Sigmoid colon (tissue), 6 donors: ENCODE measurements at regions not wholly inside any gene's neighbourhood (a gene's known extent, or its start where the extent isn't known, plus 50 kb on each side); places are given as distances from the start of the nearest gene placed in this dataset.

Experiments used
- DNase-seq: peaks from one replicate; pipeline ENCODE4 v3.0.0-alpha.2; 2019
- H3K27ac ChIP-seq, 4 donors: fragments of 200-600 bp; sonication (generic); one replicate each; pipeline ENCODE4 v1.5.1; 2016 to 2019; ENCODE audit warnings: mild to moderate bottlenecking in 1 of 4
- H3K27me3 ChIP-seq, 3 donors: fragments of 200-600 bp; sonication (generic); one replicate each; pipeline ENCODE4 v1.5.1; 2019; ENCODE audit warnings: mild to moderate bottlenecking in 1 of 3
- H3K36me3 ChIP-seq, 4 donors: fragments of 200-600 bp; sonication (generic); one replicate each; pipeline ENCODE4 v1.5.1; 2016 to 2019
- H3K4me1 ChIP-seq, 4 donors: fragments of 200-600 bp; sonication (generic); one replicate each; pipeline ENCODE4 v1.5.1; 2017 to 2019
- H3K4me3 ChIP-seq, 4 donors: fragments of 200-600 bp; sonication (generic); one replicate each; pipeline ENCODE4 v1.5.1; 2017 to 2019; ENCODE audit warnings: mild to moderate bottlenecking in 2 of 4, moderate library complexity in 1 of 4
- H3K9me3 ChIP-seq, 4 donors: fragments of 200-600 bp in 3 of 4; sonication (generic) in 3 of 4; one replicate each; pipeline versions ENCODE4 v1.5.1 to v1.6.1; 2013 to 2019
- EP300 ChIP-seq, 4 donors: sonication (generic); formaldehyde crosslinking; IDR thresholded peaks; one replicate each; pipeline ENCODE4 v1.6.1; 2017; ENCODE audit warnings: antibody characterized with exemption in 4 of 4
- POLR2A ChIP-seq, 2 donors: fragments of 450-650 bp; IDR thresholded peaks; one replicate each; pipeline ENCODE4 v1.6.1; 2016; ENCODE audit warnings: antibody characterized with exemption in 2 of 2, mild to moderate bottlenecking in 2 of 2, moderate library complexity in 2 of 2
- POLR2AphosphoS5 ChIP-seq, 4 donors: sonication (generic); formaldehyde crosslinking; IDR thresholded peaks; one replicate each; pipeline ENCODE4 v1.6.1; 2017; ENCODE audit warnings: antibody characterized with exemption in 4 of 4
- whole genome bisulfite sequencing, 2 donors: extraction: QIAGEN DNeasy Blood & Tissue Kit; methylation state at CpG; one replicate each; pipeline ENCODE4 v1.1.7; 2013; 5-methylcytosine and 5-hydroxymethylcytosine counted together
- intact Hi-C: fragments of 100-400 bp; cut with DNase I; formaldehyde crosslinking; loops from one replicate; pipeline ENCODE4 v1.15.1; 2023
- TF ChIP-seq, protein P1 (sequence below), 4 experiments: fragments of 450-650 bp in 3 of 4; fragments of 200-600 bp in 1 of 4; IDR thresholded peaks; one replicate each; pipeline ENCODE4 v1.5.1; 2016 to 2019; ENCODE audit warnings: antibody characterized with exemption in 4 of 4, mild to moderate bottlenecking in 3 of 4, moderate library complexity in 2 of 4
- donor health status: healthy with polysubstance abuse.
- donor health status: healthy.

DNA sequence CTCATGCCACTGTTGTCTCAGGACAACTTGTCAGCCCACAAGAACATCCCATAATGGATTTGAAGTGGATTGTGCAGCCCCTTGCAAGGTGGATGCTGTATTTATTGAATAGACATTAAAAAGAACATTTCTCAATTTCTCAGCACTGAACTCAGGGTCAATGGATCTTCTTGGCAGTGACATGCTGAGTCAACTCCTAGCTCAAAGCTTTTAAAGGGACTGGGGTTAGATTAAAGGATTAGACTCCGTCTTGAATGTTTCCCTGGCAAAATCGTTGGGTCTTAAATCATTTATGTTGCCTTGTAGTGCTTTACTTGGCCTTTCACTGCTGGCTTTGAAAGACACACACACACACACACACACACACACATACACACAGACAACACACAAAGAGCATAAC is 221.6 kb upstream of the PBX1 start:
- Histone ChIP-seq H3K27me3 (no peaks in the 10 kb centered on the region), H3K27ac (no peak overlapping the region), H3K9me3 (no peaks in the 10 kb centered on the region), H3K4me1 (peaks cover 0 to 10% (median 4%) of the 10 kb centered on the region in 4 donors), H3K36me3 (no peaks in the 10 kb centered on the region), H3K4me3 (no peak overlapping the region)
- intact Hi-C loops = no loop called here
- no peak for DNase-seq
- TF ChIP-seq, protein P1, sequence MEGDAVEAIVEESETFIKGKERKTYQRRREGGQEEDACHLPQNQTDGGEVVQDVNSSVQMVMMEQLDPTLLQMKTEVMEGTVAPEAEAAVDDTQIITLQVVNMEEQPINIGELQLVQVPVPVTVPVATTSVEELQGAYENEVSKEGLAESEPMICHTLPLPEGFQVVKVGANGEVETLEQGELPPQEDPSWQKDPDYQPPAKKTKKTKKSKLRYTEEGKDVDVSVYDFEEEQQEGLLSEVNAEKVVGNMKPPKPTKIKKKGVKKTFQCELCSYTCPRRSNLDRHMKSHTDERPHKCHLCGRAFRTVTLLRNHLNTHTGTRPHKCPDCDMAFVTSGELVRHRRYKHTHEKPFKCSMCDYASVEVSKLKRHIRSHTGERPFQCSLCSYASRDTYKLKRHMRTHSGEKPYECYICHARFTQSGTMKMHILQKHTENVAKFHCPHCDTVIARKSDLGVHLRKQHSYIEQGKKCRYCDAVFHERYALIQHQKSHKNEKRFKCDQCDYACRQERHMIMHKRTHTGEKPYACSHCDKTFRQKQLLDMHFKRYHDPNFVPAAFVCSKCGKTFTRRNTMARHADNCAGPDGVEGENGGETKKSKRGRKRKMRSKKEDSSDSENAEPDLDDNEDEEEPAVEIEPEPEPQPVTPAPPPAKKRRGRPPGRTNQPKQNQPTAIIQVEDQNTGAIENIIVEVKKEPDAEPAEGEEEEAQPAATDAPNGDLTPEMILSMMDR (IDR thresholded peaks at IDR 0.05) = no peak
- no peak for TF ChIP-seq POLR2A (IDR thresholded peaks at IDR 0.05)
- no peak for TF ChIP-seq EP300 (IDR thresholded peaks at IDR 0.05)
- no peak for TF ChIP-seq POLR2AphosphoS5 (IDR thresholded peaks at IDR 0.05)
- 63 to 78% methylated on average over 2 of the region's 2 CpGs for WGBS, 2 donors

DNA sequence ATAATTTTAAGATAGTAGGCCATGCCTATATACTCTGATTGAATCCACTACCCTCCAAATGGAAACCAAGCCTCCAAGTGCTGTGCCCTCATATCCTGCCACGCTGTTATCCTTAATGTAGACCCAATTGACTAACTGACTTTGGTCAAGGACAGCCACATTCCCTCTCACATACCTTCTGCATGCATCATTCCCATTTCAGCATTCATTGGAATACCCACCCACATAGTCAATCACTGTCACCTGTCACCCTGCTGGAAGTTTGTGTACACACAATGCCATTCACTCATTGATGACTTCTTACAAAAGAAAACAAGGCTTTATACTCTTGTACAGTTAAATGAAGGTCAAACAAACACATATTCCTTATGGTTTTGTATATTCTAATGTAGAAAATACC is 221.1 kb upstream of the PBX1 start:
- intact Hi-C loops = no loop called here
- 76 to 86% methylated on average over 1 of the region's 1 CpG for WGBS, 2 donors
- no peak for DNase-seq
- no peaks in the 10 kb centered on the region for H3K36me3 ChIP-seq
- H3K9me3 ChIP-seq = no peaks in the 10 kb centered on the region
- no peak overlapping the region for H3K4me3 ChIP-seq
- peaks cover 0 to 10% (median 4%) of the 10 kb centered on the region in 4 donors for H3K4me1 ChIP-seq
- H3K27me3 ChIP-seq = no peaks in the 10 kb centered on the region
- H3K27ac ChIP-seq = no peak overlapping the region
- TF ChIP-seq, protein P1 (IDR thresholded peaks at IDR 0.05) = no peak

DNA sequence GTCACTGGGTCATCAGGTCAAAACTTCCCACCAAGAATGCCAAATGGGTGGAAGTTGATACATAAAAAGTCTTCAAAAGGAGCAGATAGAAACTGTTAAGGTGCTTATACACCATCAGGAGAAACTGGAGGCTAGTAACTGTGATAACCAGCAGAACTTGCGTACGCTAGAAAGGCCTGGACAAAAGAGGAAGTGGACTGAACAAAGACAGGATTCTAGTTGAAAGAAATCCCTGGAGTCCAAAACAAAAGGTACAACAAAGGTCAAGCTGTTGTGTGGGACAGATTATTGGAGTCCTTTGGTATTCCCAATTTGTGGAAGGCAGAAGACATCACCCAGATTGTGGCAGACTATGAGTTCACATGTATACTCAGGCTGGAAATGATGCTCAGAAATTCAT is 215.8 kb upstream of the PBX1 start:
- TF ChIP-seq EP300 (IDR thresholded peaks at IDR 0.05) (no peak), POLR2AphosphoS5 (IDR thresholded peaks at IDR 0.05) (no peak), POLR2A (IDR thresholded peaks at IDR 0.05) (no peak)
- TF ChIP-seq, protein P1 (IDR thresholded peaks at IDR 0.05) = no peak
- Histone ChIP-seq H3K27ac (no peak overlapping the region), H3K9me3 (peaks cover 0 to 1% (median 0%) of the 10 kb centered on the region in 4 donors), H3K27me3 (no peaks in the 10 kb centered on the region), H3K4me3 (no peak overlapping the region), H3K36me3 (no peaks in the 10 kb centered on the region), H3K4me1 (no peaks in the 10 kb centered on the region)
- WGBS, 2 donors = 85 to 97% methylated on average over 2 of the region's 2 CpGs
- DNase-seq = no peak
- intact Hi-C loops = no loop called here

DNA sequence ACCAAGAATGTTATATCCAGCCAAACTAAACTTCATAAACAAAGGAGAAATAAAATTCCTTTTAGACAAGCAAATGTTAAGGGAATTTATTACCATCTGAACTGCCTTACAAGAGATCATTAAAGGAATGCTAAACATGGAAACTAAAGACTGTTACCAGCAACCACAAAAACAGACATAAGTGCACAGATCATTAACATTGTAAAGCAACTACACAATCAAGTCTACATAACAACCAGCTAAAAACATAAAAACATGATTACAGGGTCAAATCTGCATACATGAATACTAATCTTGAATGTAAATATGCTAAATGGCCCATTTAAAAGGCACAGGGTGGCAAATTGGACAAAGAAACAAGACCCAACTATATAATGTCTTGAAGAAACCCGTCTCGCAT is 211.0 kb upstream of the PBX1 start:
- peaks cover 0 to 6% (median 2%) of the 10 kb centered on the region in 4 donors for H3K9me3 ChIP-seq
- H3K27ac ChIP-seq = no peak overlapping the region
- no peaks in the 10 kb centered on the region for H3K4me1 ChIP-seq
- intact Hi-C loops = no loop called here
- 94 to 96% methylated on average over 2 of the region's 2 CpGs for WGBS, 2 donors
- no peak overlapping the region for H3K4me3 ChIP-seq
- no peak for DNase-seq
- TF ChIP-seq EP300 (IDR thresholded peaks at IDR 0.05) = no peak
- TF ChIP-seq, protein P1 (IDR thresholded peaks at IDR 0.05) = no peak
- TF ChIP-seq POLR2AphosphoS5 (IDR thresholded peaks at IDR 0.05) = no peak
- no peak for TF ChIP-seq POLR2A (IDR thresholded peaks at IDR 0.05)
- H3K27me3 ChIP-seq = no peaks in the 10 kb centered on the region
- no peaks in the 10 kb centered on the region for H3K36me3 ChIP-seq

DNA sequence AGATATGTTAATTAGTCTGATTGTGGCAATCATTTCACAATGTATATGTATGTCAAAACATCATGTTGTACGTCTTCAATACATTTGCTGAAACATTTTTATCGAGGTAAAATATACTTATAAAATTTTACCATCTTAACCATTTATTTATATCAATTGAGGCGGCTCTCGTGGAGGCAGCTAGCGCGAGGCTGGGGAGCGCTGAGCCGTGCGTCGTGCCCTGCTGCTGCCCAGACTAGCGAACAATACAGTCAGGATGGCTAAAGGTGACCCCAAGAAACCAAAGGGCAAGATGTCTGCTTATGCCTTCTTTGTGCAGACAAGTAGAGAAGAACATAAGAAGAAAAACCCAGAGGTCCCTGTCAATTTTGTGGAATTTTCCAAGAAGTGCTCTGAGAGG is 202.5 kb upstream of the PBX1 start:
- DNase-seq = no peak
- H3K27me3 ChIP-seq = no peaks in the 10 kb centered on the region
- no peak overlapping the region for H3K27ac ChIP-seq
- H3K4me1 ChIP-seq = peaks cover 0 to 8% (median under 1%) of the 10 kb centered on the region in 4 donors
- H3K9me3 ChIP-seq = no peaks in the 10 kb centered on the region
- TF ChIP-seq, protein P1 (IDR thresholded peaks at IDR 0.05) = no peak
- TF ChIP-seq POLR2AphosphoS5 (IDR thresholded peaks at IDR 0.05) (no peak), EP300 (IDR thresholded peaks at IDR 0.05) (no peak), POLR2A (IDR thresholded peaks at IDR 0.05) (no peak)
- intact Hi-C loops = no loop called here
- no peaks in the 10 kb centered on the region for H3K36me3 ChIP-seq
- 94% methylated on average over 11 of the region's 11 CpGs for WGBS, 2 donors
- H3K4me3 ChIP-seq = no peak overlapping the region
